Coronary artery (tissue), 2 donors: ENCODE measurements at regions not wholly inside any gene's neighbourhood (a gene's known extent, or its start where the extent isn't known, plus 50 kb on each side); places are given as distances from the start of the nearest gene placed in this dataset.

Source experiments
- DNase-seq: peaks from one replicate; pipeline ENCODE4 v3.0.0-alpha.2; 2017; ENCODE audit warnings: low spot score
- H3K27ac ChIP-seq, 2 donors: fragments of 200-600 bp; sonication (generic); one replicate each; pipeline ENCODE4 v1.5.1; 2016 to 2019
- H3K4me3 ChIP-seq: fragments of 200-600 bp; sonication (generic); 2 replicates; pipeline ENCODE4 v1.5.1; 2016; ENCODE audit warnings: mild to moderate bottlenecking, moderate library complexity
- CTCF ChIP-seq: fragments of 200-600 bp; sonication (generic); IDR thresholded peaks from one replicate; pipeline ENCODE4 v1.5.1; 2019; ENCODE audit warnings: antibody characterized with exemption

- DNase-seq: no peak
- Histone ChIP-seq H3K27ac (peak overlapping the region in 1 of 2 donors; percentile 3), H3K4me3 (no peak overlapping the region)
- TF ChIP-seq CTCF: no peak
Observed at GRCh38 chr14:38880643-38881524, 222.2 kb downstream of the SEC23A start.

- no peak for DNase-seq
- TF ChIP-seq CTCF: no peak
- Histone ChIP-seq H3K4me3 (no peak overlapping the region), H3K27ac (no peak overlapping the region)
Observed at GRCh38 chr14:38877744-38878388, 225.2 kb downstream of the SEC23A start.

GRCh38 chr14:38874721-38875120 lies 228.3 kb downstream of the SEC23A start:
- Histone ChIP-seq H3K4me3 (no peak overlapping the region), H3K27ac (no peak overlapping the region)
- no peak for TF ChIP-seq CTCF
- DNase-seq: no peak

GRCh38 chr14:38873941-38874612 lies 229.0 kb downstream of the SEC23A start:
- no peak for DNase-seq
- H3K27ac ChIP-seq: no peak overlapping the region
- H3K4me3 ChIP-seq: no peak overlapping the region
- no peak for TF ChIP-seq CTCF

- Histone ChIP-seq H3K27ac (no peak overlapping the region), H3K4me3 (no peak overlapping the region)
- TF ChIP-seq CTCF: no peak
- no peak for DNase-seq
Observed at GRCh38 chr14:38870296-38870836, 232.7 kb downstream of the SEC23A start.

- no peak for DNase-seq
- no peak for TF ChIP-seq CTCF
- no peak overlapping the region for H3K27ac ChIP-seq
- no peak overlapping the region for H3K4me3 ChIP-seq
Observed at GRCh38 chr14:38868399-38869290, 234.4 kb downstream of the SEC23A start.
